ENCODE measurements at regions not wholly inside any gene's neighbourhood (a gene's known extent, or its start where the extent isn't known, plus 50 kb on each side); places are given as distances from the start of the nearest gene placed in this dataset.

DNA sequence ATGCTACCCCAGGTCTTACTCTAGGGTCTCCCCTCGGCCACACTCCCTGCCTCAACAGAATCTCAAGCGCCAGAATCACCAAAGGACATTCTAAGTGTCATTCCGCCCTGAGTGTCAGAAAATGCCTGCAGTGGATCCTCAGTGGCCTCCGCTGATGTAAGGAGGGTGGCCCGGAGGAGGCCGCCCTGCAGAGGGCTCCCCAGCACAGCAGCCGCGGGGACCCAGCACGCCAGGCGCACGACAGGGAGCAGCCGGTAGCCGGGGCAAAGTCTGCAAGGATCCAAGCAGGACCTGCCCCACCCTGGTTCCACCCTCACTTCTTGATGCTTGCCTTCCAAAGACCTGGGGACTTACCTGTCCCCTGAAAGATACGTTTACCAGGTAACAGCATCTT, 54.2 kb upstream of the ID2 start:
- Histone ChIP-seq H3K9me3 (no peaks in the 10 kb centered on the region), H3K4me1 (no peaks in the 10 kb centered on the region), H3K4me3 (no peak overlapping the region), H3K27me3 (no peaks in the 10 kb centered on the region), H3K36me3 (no peaks in the 10 kb centered on the region), H3K27ac (no peak overlapping the region)
- WGBS, 2 donors = 24 to 71% methylated on average over 14 of the region's 14 CpGs
- TF ChIP-seq POLR2A (IDR thresholded peaks at IDR 0.05) (no peak), EP300 (IDR thresholded peaks at IDR 0.05) (no peak)
- TF ChIP-seq, protein P1, sequence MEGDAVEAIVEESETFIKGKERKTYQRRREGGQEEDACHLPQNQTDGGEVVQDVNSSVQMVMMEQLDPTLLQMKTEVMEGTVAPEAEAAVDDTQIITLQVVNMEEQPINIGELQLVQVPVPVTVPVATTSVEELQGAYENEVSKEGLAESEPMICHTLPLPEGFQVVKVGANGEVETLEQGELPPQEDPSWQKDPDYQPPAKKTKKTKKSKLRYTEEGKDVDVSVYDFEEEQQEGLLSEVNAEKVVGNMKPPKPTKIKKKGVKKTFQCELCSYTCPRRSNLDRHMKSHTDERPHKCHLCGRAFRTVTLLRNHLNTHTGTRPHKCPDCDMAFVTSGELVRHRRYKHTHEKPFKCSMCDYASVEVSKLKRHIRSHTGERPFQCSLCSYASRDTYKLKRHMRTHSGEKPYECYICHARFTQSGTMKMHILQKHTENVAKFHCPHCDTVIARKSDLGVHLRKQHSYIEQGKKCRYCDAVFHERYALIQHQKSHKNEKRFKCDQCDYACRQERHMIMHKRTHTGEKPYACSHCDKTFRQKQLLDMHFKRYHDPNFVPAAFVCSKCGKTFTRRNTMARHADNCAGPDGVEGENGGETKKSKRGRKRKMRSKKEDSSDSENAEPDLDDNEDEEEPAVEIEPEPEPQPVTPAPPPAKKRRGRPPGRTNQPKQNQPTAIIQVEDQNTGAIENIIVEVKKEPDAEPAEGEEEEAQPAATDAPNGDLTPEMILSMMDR (IDR thresholded peaks at IDR 0.05) = no peak
- no peak for DNase-seq
- intact Hi-C loops (cut with DNase I) = no loop called here

DNA sequence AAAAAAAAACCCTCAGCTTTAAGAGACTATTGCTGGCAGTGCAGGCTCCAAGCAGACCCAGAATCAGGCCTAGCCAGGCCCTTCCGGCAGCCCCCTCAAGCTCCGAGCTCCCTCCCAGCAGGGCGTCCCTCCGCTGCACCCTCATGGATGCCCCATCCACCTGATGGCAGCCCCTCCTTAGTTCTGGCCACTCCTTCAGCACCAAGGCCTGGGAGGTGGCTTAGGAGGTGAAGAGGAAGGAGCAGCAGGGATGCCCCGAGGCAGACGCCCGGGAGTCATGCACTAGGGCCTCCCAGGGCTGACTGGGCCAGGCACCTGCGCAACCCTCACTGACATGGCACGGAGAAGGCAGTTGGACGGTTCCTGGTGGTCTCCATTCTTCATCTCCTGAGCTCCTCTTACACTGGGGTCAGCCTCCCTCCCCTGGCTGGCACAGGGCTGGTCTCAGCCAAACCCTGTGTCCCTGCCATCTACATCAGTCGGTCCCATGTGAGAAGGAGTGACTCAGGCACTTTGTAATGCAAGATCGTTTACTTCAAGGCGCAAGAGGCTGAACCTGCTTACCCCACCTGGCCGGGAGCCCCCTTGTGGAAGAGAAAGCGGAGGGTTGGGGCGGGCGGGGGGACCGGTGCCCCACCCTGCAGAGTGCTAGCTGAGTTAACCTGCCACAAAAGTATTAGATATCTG, 53.5 kb upstream of the ID2 start:
- WGBS, 2 donors = 37 to 63% methylated on average over 18 of the region's 18 CpGs
- intact Hi-C loops (cut with DNase I) = no loop called here
- H3K27ac ChIP-seq = no peak overlapping the region
- H3K4me1 ChIP-seq = no peaks in the 10 kb centered on the region
- DNase-seq = no peak
- TF ChIP-seq POLR2A (IDR thresholded peaks at IDR 0.05) (no peak), POLR2AphosphoS5 (IDR thresholded peaks at IDR 0.05) (no peak), EP300 (IDR thresholded peaks at IDR 0.05) (no peak)
- TF ChIP-seq, protein P1 (IDR thresholded peaks at IDR 0.05) = no peak
- no peaks in the 10 kb centered on the region for H3K27me3 ChIP-seq
- H3K36me3 ChIP-seq = no peaks in the 10 kb centered on the region
- no peak overlapping the region for H3K4me3 ChIP-seq
- H3K9me3 ChIP-seq = no peaks in the 10 kb centered on the region

DNA sequence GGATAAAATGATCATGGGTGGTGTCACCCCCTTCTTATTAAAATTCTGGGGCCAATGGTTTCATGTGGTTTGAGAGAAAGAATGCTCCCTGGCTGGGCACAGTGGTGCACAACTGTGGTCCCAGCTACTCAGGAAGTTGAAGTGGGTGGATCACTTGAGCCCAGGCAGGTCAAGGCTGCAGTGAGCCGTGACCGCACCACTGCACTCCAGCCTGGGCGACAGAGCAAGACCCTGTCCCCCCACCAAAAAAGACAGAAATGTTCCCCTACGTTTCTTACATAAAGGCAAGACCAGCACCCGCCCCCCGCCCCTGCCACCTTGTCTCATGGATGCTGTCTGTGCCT, 53.0 kb upstream of the ID2 start:
- no peaks in the 10 kb centered on the region for H3K36me3 ChIP-seq
- no peaks in the 10 kb centered on the region for H3K27me3 ChIP-seq
- intact Hi-C loops (cut with DNase I) = no loop called here
- DNase-seq = no peak
- 80 to 89% methylated on average over 6 of the region's 6 CpGs for WGBS, 2 donors
- H3K4me1 ChIP-seq = no peaks in the 10 kb centered on the region
- no peaks in the 10 kb centered on the region for H3K9me3 ChIP-seq
- H3K27ac ChIP-seq = no peak overlapping the region
- no peak overlapping the region for H3K4me3 ChIP-seq
- TF ChIP-seq POLR2AphosphoS5 (IDR thresholded peaks at IDR 0.05) (no peak), EP300 (IDR thresholded peaks at IDR 0.05) (no peak), POLR2A (IDR thresholded peaks at IDR 0.05) (no peak)
- TF ChIP-seq, protein P1 (IDR thresholded peaks at IDR 0.05) = no peak

DNA sequence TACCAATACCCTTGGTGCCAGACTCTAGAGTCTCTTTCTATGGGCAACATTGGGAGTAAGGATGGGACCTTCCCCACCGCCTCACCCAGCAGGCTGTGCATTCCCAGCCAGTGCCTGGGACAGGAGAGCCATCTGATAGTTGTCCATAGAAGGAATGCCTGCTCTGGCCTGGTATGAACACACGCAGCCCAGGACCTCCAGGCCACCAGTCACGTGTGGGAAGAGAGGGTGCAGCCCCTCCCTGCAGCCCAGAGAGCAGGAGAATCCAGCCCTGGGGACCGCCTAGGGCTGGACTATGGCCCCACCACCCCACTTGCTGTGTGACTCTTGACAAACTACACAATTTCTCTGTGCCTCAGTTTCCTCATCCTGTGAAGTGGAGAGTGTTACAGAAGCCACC, 52.5 kb upstream of the ID2 start:
- H3K4me1 ChIP-seq = no peaks in the 10 kb centered on the region
- no peaks in the 10 kb centered on the region for H3K9me3 ChIP-seq
- 82 to 90% methylated on average over 4 of the region's 4 CpGs for WGBS, 2 donors
- DNase-seq = no peak
- intact Hi-C loops (cut with DNase I) = no loop called here
- no peak overlapping the region for H3K27ac ChIP-seq
- H3K36me3 ChIP-seq = no peaks in the 10 kb centered on the region
- no peak overlapping the region for H3K4me3 ChIP-seq
- no peak for TF ChIP-seq POLR2A (IDR thresholded peaks at IDR 0.05)
- no peak for TF ChIP-seq EP300 (IDR thresholded peaks at IDR 0.05)
- TF ChIP-seq, protein P1 (IDR thresholded peaks at IDR 0.05) = no peak
- no peak for TF ChIP-seq POLR2AphosphoS5 (IDR thresholded peaks at IDR 0.05)
- H3K27me3 ChIP-seq = no peaks in the 10 kb centered on the region
